ENCODE measurements at regions not wholly inside any gene's neighbourhood (a gene's known extent, or its start where the extent isn't known, plus 50 kb on each side); places are given as distances from the start of the nearest gene placed in this dataset.

DNA sequence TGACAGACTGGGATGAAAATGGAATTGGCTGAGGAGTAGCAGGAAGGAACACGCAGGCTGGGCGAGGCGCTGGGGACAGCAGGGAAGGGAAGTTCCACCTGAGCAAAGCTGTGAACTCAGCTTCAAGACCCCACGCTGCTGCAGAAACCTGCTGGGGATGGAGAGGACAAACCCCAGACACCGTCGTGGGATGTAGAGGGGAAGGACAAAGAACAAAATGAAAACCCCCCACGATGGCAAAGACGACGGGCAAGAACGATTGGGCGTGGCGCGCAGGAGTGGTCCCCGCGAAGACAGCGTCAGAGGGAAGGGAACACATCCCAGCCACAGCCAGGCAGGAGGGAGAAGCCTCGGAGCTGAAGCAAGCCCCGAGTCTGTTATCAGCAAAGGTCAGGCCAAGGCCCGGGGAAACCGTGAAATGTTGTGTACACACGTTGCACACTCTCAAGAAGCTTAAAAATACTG is 222.9 kb downstream of the NDUFA10 start (continued):
- TF ChIP-seq, protein P1, sequence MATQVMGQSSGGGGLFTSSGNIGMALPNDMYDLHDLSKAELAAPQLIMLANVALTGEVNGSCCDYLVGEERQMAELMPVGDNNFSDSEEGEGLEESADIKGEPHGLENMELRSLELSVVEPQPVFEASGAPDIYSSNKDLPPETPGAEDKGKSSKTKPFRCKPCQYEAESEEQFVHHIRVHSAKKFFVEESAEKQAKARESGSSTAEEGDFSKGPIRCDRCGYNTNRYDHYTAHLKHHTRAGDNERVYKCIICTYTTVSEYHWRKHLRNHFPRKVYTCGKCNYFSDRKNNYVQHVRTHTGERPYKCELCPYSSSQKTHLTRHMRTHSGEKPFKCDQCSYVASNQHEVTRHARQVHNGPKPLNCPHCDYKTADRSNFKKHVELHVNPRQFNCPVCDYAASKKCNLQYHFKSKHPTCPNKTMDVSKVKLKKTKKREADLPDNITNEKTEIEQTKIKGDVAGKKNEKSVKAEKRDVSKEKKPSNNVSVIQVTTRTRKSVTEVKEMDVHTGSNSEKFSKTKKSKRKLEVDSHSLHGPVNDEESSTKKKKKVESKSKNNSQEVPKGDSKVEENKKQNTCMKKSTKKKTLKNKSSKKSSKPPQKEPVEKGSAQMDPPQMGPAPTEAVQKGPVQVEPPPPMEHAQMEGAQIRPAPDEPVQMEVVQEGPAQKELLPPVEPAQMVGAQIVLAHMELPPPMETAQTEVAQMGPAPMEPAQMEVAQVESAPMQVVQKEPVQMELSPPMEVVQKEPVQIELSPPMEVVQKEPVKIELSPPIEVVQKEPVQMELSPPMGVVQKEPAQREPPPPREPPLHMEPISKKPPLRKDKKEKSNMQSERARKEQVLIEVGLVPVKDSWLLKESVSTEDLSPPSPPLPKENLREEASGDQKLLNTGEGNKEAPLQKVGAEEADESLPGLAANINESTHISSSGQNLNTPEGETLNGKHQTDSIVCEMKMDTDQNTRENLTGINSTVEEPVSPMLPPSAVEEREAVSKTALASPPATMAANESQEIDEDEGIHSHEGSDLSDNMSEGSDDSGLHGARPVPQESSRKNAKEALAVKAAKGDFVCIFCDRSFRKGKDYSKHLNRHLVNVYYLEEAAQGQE (IDR thresholded peaks at IDR 0.05; ENCODE audit: unreplicated experiment): no peak
- TF ChIP-seq POLR2AphosphoS5 (IDR thresholded peaks at IDR 0.05; ENCODE audit: low read depth) (no peak), JUNB (IDR thresholded peaks at IDR 0.05; ENCODE audit: unreplicated experiment) (no peak)

DNA sequence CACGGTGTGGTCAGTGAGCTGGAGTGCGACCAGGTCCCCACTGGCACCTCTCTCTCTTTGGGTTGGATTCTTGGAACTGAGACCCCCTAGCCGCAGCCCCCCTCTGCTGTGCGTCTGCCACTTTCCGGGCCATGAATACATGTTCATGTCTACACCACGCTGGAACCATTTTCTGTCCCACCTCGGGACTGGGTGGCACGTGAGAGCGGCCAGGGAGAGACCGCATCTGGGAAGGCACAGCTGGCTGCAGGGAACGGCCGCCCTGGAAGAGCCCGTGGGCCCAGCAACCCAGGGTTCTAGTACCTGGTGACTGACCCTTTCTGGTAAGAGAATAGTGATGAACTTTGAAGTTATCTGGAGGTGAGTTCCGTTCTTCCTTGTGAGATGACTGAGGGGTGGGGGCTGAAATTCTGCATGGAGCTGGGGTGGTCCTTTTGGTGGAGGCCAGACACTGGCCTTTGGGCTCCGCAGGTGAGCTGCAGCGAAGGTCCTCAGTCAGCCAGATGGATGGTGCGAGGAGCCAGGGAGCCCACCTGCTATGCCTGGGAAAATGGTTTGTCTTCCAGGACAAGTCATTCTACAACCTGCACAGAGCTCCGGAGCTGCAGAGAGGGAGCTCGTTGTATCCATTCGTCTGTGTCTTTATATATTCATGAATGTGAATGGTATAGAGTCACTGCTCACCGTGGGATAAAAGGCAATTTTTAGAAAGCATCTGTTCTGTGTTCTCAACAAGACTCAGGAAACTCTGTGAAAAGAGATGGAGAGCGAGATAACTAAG is 223.5 kb downstream of the NDUFA10 start:
- no peak for ATAC-seq

DNA sequence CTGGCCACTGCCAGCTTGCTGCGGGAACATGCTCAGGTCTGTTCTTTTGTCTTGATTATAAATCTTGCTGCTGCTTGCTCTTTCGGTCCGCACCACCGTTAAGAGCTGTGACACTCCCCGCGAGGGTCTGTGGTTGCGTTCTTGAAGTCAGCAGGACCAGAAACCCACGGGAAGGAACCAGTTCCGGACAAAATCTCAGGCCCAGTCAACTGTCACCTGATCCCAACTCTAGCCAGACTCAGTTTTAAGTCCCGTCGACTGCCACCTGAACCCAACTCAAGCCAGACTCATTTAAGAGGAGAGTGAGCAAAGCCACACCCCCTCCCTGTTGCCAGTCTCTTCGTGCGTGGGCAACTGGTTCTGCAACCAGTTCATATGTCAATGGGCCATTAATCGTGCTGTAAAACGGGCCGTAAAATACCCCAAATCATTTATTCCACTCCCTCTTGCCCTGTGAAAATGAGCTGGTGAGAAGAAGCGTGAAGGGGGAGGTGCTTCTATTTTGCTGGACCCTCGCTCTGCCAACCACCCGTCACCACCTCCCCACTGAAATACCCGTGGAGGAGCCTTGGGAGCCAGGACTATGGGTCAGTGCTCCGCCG is 224.3 kb downstream of the NDUFA10 start:
- H3K27me3 ChIP-seq (ENCODE audit: insufficient read depth): no peaks in the 10 kb centered on the region
- H3K4me1 ChIP-seq (ENCODE audit: insufficient read depth): no peaks in the 10 kb centered on the region
- no peak overlapping the region for H2AFZ ChIP-seq
- no peak overlapping the region for H3K4me3 ChIP-seq
- H3K9me2 ChIP-seq (ENCODE audit: insufficient read depth): no peaks in the 10 kb centered on the region
- H3K27ac Mint-ChIP-seq: no peak overlapping the region
- peaks cover 10% of the 10 kb centered on the region; the same call in 1 of the 3 replicates for H3K9me3 Mint-ChIP-seq
- DNase-seq (ENCODE audit: low spot score): no peak
- no peaks in the 10 kb centered on the region for H3F3A ChIP-seq (replicated peaks; ENCODE audit: low read depth)
- no peaks in the 10 kb centered on the region for H3K36me3 ChIP-seq (ENCODE audit: insufficient read depth)
- no peak overlapping the region for H3K27ac ChIP-seq (ENCODE audit: low read depth)
- H3K79me2 ChIP-seq (replicated peaks; ENCODE audit: insufficient read depth): no peaks in the 10 kb centered on the region
- no peaks in the 10 kb centered on the region for H3K36me3 Mint-ChIP-seq (ENCODE audit: low read depth)
- no peaks in the 10 kb centered on the region for H4K20me1 ChIP-seq (replicated peaks; ENCODE audit: insufficient read depth)
- peaks cover 3% of the 10 kb centered on the region for H3K27me3 Mint-ChIP-seq (ENCODE audit: insufficient read depth, low read depth, poor library complexity)
- H3K4me3 Mint-ChIP-seq: no peak overlapping the region
- H3K4me2 ChIP-seq: no peak overlapping the region
- ATAC-seq: no peak
- peaks cover 5% of the 10 kb centered on the region; the same call in 1 of the 3 replicates for H3K4me1 Mint-ChIP-seq
- TF ChIP-seq JUNB (IDR thresholded peaks at IDR 0.05; ENCODE audit: unreplicated experiment): no peak
- no peak for TF ChIP-seq POLR2AphosphoS5 (IDR thresholded peaks at IDR 0.05; ENCODE audit: low read depth)
- TF ChIP-seq, protein P2, sequence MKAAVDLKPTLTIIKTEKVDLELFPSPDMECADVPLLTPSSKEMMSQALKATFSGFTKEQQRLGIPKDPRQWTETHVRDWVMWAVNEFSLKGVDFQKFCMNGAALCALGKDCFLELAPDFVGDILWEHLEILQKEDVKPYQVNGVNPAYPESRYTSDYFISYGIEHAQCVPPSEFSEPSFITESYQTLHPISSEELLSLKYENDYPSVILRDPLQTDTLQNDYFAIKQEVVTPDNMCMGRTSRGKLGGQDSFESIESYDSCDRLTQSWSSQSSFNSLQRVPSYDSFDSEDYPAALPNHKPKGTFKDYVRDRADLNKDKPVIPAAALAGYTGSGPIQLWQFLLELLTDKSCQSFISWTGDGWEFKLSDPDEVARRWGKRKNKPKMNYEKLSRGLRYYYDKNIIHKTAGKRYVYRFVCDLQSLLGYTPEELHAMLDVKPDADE (IDR thresholded peaks at IDR 0.05): no peak
- TF ChIP-seq STAT1 (IDR thresholded peaks at IDR 0.05; ENCODE audit: unreplicated experiment): no peak
- TF ChIP-seq CREB1 (CRISPR knock-in tag; IDR thresholded peaks at IDR 0.05; ENCODE audit: low read depth): no peak
- TF ChIP-seq NANOG (IDR thresholded peaks at IDR 0.05; ENCODE audit: borderline replicate concordance): no peak
- no peak for TF ChIP-seq ZNF114 (CRISPR knock-in tag; IDR thresholded peaks at IDR 0.05)
- TF ChIP-seq EZH2 (IDR thresholded peaks at IDR 0.05; ENCODE audit: low read depth, unreplicated experiment): no peak
- TF ChIP-seq, protein P3, sequence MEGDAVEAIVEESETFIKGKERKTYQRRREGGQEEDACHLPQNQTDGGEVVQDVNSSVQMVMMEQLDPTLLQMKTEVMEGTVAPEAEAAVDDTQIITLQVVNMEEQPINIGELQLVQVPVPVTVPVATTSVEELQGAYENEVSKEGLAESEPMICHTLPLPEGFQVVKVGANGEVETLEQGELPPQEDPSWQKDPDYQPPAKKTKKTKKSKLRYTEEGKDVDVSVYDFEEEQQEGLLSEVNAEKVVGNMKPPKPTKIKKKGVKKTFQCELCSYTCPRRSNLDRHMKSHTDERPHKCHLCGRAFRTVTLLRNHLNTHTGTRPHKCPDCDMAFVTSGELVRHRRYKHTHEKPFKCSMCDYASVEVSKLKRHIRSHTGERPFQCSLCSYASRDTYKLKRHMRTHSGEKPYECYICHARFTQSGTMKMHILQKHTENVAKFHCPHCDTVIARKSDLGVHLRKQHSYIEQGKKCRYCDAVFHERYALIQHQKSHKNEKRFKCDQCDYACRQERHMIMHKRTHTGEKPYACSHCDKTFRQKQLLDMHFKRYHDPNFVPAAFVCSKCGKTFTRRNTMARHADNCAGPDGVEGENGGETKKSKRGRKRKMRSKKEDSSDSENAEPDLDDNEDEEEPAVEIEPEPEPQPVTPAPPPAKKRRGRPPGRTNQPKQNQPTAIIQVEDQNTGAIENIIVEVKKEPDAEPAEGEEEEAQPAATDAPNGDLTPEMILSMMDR (conservative IDR thresholded peaks at IDR 0.05; ENCODE audit: low read depth in 2 of 2): no peak
- TF ChIP-seq, protein P1 (IDR thresholded peaks at IDR 0.05; ENCODE audit: unreplicated experiment): no peak

More for the DNA sequence above, 223.5 kb downstream of the NDUFA10 start:
- Mint-ChIP-seq H3K9me3 (peaks cover 10% of the 10 kb centered on the region; the same call in 1 of the 3 replicates), H3K27ac (no peak overlapping the region), H3K27me3 (ENCODE audit: insufficient read depth, low read depth, poor library complexity) (peaks cover 4% of the 10 kb centered on the region), H3K4me1 (peaks cover 5% of the 10 kb centered on the region; the same call in 1 of the 3 replicates), H3K4me3 (no peak overlapping the region), H3K36me3 (ENCODE audit: low read depth) (no peaks in the 10 kb centered on the region)
- Histone ChIP-seq H3K4me1 (ENCODE audit: insufficient read depth) (no peaks in the 10 kb centered on the region), H3K79me2 (replicated peaks; ENCODE audit: insufficient read depth) (no peaks in the 10 kb centered on the region), H3K36me3 (ENCODE audit: insufficient read depth) (no peaks in the 10 kb centered on the region), H3K4me3 (no peak overlapping the region), H3F3A (replicated peaks; ENCODE audit: low read depth) (no peaks in the 10 kb centered on the region), H4K20me1 (replicated peaks; ENCODE audit: insufficient read depth) (no peaks in the 10 kb centered on the region), H3K4me2 (no peak overlapping the region), H3K9me2 (ENCODE audit: insufficient read depth) (no peaks in the 10 kb centered on the region), H2AFZ (no peak overlapping the region), H3K27me3 (ENCODE audit: insufficient read depth) (no peaks in the 10 kb centered on the region), H3K27ac (ENCODE audit: low read depth) (no peak overlapping the region)
- TF ChIP-seq CREB1 (CRISPR knock-in tag; IDR thresholded peaks at IDR 0.05; ENCODE audit: low read depth) (no peak), JUNB (IDR thresholded peaks at IDR 0.05; ENCODE audit: unreplicated experiment) (no peak), EZH2 (IDR thresholded peaks at IDR 0.05; ENCODE audit: low read depth, unreplicated experiment) (no peak)
- no peak for DNase-seq (ENCODE audit: low spot score)
